HG03280 (cell line): ENCODE measurements at regions not wholly inside any gene's neighbourhood (a gene's known extent, or its start where the extent isn't known, plus 50 kb on each side); places are given as distances from the start of the nearest gene placed in this dataset.
A peak's percentile ranks its signal among the peaks of the same experiment; 100 is the strongest.

Experiments used
- ATAC-seq: cut with Tn5 transposase; IDR thresholded peaks from one replicate; pipeline ENCODE4 v1.9.1; 2021; ENCODE audit warnings: mild to moderate bottlenecking, moderate library complexity; ENCODE audit not compliant: unreplicated experiment

DNA sequence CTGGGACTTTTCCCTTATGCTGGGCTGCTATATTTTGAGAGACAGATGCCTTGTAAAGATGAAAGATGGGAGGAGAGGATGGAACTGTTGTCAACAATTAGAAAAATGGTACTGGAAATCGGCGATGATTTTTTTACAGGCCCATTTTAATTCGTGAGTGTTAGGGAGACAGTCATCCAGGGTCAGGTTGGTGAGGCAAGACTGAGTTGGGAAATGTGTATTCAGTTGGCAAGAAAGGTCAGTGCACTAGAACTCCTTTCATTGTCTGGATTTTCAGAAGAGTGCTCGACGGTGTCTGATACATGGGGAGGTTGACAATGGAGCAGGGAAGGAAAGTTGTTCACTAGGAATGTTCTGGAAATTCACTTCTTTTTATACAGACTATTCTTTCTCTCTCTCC lies 394.4 kb downstream of the QKI start:
- no peak for ATAC-seq

DNA sequence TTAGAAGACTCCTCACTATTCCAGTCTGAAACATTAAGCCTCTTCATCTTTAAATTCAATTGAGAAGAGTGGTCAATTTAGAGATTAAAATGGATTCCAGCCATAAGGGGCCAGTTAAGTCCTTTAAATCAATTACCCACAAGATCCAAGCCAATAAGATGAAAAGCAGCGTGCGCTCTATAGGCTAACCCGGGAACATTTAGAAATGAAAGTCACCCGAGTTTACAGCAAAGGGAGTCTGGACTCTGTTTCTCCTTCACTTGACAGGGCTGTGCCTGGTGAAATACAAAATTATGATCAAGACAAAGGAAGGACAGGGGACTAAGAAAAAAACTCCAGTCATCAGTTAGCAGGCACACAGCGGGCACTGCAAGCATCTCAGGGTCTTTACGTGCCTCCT lies 393.7 kb downstream of the QKI start:
- ATAC-seq: no peak

DNA sequence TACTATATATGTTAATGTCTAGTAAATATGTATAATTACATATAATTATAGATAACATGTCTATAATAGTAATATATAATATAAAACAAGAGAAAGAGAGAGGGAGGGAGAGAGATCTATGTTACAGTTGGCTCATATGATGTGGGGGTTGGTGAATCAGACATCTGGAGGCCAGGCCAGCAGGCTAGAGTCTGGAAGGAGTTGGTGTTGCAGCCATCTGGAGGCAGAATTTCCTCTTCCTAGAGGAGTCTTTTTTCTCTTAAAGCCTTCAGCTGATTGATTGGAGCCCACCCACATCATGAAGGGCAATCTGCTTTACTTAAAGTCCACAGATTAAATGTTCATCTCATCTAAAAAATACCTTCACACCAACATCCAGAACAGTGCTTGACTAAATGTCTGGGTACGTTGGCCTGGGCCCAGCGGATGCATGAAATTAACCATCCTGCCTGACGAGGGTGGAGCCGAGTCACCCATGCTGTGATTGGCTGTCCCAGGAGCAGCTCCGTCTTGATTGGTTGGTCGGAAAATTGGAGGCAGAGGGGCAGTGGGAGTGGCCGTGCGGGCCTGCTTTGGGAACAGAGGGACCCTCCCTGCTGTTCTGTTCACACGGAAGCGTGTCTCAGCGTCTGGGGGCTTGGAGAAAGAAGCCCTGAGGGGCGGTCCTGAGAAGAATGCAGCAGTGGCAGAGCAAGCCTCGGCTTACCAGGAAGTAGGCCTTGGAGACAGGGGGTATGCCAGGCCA lies 392.4 kb downstream of the QKI start:
- no peak for ATAC-seq

DNA sequence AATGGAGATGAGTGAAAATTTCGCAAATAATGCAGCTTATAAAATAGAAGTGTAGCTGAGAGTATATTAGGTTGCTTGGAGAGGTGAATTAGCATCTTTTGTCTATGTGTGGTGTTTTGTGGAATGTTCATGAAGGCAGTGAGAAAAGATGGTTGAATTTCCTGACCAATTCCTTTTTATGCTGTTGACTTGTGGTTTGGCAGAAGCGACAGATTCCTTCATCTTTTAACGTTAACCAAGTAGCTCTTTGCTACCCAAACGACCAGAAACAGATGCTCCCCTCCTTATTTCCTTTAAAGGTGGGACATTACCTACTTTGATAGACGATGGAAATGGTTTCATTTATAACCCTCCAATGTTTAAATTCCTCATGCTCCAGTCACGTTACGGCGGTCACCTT lies 390.5 kb downstream of the QKI start:
- ATAC-seq: no peak

DNA sequence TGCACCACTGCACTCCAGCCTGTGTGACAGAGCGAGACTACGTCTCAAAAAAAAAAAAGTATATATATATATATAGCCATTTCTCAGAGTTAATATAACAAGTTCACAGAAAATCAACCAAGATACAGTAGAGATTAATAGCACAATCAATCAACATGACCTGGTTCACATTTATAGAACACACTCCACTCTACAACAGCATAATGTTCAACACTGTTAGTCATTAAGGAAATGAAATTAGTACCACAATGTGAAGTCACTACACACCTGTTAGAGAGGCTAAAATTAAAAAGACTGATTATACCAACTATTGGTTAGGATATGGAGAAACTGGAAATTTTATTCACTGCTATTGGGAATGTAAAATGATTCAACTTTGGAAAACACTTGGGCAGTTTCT lies 387.7 kb downstream of the QKI start:
- no peak for ATAC-seq

DNA sequence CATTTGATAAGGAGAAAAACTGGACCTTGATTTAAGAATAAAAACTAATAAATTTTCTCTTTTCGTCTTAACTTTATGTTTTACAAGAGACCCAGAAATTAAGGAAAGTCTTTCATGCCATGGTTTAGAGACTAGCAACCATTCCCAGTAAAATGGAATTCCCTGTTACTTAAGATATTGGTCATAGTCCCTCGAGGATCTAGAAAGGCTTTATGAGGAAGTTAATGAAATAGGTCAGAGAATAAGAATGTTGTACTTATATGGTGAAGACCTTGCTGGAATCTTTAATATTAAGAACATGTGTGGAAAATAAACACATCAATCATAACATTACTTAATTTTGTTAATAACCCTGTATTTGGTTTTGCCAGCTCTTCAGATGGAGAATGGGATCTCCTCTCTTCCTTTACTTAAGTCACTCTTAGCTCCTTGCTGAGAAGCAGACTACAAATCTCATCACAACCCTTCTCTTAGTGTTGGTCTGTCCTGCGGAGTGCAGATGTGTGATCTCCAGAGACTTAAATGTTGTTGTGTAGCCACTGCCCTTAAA lies 382.9 kb downstream of the QKI start:
- no peak for ATAC-seq

DNA sequence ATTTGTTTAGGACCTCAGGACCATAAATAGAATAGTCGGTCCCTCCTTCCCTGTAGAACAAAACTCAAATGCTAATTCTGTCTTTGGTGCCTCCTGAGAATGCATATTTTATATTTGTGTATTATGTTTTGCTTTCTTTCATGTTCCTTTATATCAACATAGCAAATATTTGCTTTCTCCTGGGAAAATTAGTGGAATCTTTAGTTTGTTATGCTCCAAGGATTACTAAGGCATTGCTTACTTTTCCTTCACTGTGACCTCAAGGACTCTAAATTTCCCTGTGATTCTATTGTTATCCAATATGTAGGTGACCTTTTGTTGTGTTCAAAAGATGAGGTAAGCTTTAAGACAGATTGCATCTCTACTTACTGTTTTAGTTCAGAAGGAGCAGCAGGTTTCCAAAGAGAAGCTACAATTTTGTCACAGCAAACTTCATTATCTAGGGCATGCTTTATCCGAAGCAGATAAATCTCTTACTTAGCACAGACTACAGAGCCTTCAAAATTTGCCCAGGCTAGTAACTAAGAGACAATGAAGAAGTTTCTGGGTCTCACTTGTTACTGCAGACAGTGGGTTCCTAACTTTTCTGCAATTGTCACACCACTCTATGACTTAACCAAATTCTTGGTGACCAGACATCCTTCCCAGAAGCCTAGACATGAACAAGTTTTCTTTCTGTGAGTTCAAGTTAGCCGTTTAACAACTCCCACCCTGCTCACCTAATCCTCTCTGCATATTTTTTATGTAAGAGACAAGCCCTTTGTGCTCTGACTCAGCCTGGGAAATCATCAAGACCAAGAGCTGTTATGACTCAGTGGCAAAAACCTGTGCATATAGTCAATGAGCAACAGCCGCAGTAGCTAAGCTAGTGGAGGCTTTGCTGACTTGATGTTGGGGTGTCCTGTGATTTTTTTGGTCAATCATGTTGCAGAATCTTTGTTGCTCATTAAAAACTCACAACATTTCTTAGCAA lies 378.8 kb downstream of the QKI start:
- peak; percentile 96 for ATAC-seq

DNA sequence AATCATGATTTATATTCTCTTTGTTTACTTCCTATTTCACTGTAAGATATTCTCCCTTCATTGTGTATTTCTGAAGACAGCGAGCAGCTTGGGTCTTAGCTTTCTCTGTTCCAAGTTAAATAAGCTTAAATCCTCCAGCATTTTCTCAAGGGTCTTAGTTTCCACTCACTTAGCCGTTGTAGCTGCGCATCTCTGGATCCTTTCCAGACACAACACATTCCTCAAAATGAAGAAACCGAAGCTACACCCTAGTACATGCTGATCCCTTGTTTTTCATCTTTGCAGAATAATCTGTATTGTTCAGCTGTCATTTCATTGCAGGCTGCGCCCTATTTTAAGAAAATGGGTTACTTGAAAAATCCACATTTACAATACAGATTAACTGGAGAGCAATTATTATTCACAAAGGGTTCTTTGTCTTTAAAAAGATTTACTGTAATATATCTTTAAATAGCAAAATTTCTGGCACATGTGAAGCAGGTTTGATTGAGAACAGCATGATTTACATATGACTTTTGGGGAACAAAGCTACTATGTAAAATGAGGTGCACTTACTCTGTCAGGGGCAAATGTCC lies 375.8 kb downstream of the QKI start:
- ATAC-seq: no peak

DNA sequence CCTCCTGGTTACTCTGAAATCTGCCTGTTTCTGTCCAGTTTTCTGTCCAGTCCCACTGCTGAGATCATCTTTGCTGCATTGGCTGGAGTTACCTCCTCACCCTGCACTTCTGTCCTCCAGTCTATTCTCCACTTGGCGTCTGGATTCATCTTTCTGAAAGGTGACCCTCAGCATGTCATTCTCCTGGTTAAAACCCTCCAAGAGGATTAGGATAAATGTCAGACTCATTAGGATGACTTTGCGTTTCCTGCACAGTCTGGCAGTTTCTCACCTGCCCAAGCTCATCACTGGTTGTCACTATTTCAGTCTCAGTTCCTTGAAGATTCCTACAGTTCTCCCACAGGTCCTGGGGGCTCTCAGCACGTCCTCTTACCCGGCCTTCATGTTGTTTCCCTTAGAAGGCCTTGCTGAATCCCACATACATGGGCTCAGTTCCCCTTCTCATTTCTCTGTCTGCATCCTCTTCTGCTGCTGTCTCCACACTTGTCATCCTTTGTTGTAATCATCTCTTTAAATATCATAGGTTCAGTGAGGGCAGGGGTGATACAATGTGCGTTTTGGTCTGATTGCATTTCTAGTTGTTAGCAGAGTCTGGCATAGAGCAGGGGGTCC lies 374.8 kb downstream of the QKI start:
- ATAC-seq: no peak

DNA sequence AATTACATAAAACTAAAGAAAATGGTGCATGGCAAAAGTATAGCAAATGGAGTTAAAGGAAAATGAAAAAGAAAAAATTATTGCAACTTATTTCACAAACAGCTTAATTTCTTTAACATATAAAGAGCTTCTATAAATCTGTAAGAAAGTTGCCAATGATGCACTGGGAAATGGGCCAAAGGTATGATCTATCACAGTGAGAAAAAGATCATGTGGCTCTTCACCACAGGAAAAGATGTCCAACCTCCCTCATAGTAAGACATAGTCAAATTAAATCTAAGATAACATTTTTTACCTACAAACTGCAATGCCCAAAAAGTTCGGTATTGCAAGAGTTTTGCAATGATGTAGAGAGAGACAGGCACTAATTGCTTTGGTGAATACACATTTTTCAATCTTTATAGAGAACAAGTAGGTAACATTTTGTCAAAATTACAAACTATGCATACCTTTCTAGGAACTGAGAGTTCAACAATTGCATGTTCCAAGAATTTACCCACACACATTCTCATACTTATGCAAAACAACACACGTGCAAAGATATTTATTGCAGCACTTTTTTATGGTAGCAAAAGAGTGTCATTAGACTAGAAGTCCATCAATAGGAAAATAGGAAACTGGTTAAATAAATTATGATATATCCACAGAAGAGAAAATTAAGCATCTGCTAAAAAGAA lies 372.6 kb downstream of the QKI start:
- ATAC-seq: no peak

DNA sequence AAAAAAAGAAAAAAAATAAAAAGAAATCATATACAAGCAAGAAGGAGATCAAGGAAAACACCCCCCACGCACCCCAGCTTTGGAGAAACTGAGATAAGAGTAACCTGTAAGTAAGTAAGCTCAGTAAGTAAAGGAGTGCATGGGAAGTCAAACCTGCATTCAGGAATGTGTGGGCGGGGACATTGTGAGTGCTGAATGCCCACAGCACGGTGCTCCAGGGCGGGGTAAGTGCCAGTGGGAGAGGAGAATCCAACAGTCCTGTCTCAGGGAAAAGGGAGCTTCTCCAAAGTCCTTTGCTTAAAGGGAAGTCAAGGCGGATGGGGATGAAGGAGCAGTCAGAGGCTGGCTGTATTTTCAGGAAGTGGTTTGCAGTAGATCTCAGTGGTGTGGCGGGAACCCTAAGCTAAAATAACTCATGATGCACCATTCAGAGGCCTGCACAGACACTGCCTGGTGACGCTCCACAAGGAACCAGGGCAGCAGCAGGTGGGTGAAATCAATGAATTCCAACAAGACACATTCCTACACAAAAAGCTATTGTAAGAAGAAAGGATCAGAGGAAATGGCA lies 368.0 kb downstream of the QKI start:
- ATAC-seq: no peak

DNA sequence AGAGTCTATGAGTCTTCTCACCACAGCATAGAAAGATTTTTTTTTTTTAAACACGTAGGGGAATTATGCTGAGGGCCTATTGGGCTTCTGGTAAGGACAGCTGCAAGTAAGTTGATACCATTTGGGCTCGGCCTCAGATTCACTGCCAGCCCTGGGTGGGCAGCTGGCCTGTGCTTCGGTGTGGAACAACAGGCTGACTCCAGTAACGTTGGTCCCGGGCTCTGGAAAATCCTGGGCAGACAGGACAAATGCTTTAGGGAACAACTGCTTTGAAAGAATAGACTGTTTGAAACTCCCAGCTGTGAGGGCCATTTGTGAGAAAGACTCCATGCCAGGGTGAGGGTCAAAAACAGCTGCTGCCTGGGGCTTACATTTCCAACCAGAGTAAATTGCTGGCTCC lies 366.5 kb downstream of the QKI start:
- ATAC-seq: no peak

DNA sequence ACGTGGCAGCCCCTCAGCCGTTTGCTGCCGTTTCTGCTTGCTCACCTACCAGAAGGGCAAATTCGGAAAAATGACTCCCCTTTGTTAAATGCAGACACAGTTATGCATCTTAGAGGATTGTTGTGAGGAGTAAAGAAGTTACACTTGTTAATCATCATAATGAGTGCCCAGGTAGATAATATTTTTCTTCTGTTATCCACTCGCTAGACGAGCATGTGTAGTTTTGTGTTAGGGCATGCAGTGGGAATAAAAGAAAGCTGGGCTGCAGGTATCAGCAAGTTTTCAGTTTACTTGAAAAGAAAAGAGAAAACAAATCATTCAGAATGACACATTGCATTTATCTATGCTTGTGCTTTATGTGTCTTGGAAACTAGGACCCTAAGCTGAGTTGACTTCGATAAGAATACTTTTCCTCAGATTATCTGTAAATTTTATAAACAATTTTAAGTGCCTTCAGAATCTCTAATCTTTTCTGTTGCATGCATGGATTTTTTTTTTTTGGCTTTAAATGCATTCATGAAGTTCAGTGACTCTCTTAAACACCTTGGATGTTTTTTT lies 365.3 kb downstream of the QKI start:
- no peak for ATAC-seq

DNA sequence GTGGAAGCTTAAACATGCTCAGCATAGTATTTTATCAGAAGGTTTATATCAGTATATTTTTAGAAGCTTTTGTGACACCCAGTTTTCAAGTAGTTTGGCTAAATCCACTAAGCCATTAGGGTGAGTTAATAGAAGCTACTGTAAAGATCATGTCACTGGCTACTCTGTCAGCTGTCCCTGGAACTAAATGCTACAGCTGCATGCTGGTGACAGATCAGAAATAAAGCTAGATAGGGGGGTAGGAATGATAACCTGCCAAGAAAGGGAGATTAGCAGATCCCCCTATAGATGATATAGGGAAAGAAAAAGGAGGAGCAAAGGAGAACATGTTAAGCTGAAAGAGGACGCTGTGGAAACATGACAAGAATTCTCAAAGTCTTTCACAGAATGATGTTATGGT lies 363.2 kb downstream of the QKI start:
- ATAC-seq: no peak

DNA sequence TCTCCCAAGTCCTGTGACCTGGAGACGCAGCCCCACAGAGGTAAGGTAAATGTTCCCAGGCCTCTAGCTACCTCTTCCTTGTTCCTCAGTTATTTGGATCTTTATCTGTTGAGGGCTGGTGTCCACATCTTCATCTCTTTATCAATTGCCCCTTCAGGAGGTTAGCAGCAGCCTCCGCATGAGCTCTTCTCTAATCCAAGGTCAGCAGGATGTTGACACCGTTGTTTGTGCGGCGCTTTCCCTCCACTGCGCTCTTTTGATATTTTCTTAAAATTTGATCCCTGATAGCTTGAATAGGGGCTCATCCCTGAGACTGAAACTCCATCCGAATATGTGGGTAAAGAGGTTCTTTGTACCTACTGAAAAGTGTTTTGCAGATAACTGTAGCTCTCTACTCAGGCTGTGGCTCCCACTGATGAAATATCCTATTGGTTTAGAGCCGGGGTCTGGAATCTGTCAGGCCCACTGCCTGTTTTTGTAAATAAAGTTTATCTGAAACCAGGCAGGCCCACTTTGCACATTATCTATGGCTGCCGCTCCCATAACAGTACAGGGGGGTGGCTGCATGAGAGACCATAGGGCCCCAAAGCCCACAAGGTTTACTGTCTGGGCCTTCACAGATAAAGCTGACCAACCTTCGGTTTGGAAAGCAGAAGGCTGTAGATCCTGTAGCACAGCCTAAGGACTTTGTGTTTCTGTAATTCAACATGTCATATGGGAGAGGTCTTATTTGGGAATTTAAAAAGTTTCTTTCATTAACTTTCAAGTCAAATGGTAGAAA lies 362.6 kb downstream of the QKI start:
- no peak for ATAC-seq

DNA sequence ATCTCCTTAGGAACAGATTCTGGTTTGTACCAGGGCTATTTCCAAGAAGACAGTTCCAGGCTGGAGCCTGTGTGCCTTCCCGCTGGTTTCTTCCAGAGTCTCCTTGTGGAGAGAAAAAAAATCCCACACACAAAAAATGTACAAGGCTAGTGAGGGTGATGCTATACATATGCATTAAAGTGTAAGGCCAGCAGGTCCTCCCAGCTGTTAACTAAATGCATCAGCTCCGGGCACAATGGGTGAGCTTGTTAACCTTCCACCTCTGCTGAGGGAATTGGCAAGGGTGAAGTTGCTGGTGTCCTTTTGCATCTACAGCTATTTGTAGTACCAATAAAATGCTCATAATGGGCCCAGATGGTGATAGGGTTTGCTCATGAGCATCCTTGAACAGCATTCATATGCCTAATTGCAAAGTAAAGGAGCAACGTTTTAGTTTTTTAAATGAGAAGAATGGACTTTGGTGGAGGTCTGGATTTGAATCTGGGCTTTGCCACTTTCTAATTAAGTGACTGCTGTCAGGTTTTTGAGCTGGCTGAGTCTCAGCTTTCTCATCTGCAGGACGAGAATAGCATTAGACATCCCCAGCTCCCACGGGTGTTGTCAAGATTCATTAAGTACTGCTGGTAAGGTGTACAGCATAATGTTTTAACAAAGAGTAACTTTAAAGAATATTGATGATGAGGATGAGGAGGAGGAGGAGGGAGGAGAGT lies 361.8 kb downstream of the QKI start:
- no peak for ATAC-seq

DNA sequence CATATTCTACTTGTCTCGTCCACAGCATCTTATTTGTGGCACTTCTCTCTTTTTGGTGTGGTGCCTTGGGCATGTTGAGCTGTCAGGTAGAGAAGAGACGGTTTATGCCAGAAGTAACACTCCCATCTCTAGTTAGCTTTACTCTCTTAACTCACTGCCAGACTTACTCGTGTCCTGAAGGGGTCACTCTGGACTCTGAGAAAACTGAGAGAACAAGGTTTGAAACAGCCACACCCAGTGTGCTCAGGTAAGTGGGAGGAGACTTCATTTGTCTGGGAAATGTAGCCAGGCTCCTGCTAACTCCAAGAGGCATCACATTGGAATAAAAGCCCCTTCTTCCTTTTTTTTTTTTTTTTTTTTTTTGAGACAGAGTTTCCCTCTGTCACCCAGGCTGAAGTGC lies 360.8 kb downstream of the QKI start:
- no peak for ATAC-seq

DNA sequence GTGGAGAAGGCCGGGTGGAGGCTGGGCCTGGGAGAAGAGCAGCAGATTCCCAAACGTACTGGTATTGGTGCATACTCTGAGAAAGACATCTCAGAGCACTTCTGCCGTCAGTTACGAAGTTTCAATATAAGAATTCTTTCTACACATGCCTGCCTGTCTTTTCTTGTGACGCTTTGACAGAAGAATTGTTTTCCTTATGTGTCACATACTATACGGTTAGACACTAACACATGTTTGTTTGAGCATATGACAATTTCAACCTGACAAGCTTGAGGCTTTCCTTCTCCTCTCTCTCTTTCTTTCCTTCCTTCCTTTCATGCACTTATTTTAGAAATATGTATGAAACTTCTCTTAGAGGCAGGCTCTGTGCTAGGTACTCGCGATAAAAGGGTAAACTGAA lies 360.0 kb downstream of the QKI start:
- no peak for ATAC-seq

DNA sequence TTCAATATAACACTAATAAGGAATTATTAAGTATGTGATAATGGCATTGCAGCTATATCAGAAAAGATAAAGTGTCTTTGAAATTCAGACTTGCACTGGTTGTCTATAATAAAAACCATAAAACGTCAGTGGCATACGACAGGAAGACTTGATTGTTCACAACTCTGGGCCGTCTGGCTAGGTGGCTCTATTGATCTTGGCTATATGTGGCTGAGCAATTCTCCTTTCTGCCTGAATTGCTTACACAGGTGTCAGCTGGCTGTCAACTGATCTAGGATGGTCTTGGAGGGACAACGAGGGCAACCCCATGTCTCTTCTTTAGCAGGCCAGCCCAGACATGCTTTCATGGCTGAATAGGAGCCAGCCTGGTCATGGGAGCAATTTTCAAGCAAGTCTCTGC lies 359.1 kb downstream of the QKI start:
- ATAC-seq: no peak
